B cell (primary cell): ENCODE measurements at regions not wholly inside any gene's neighbourhood (a gene's known extent, or its start where the extent isn't known, plus 50 kb on each side); places are given as distances from the start of the nearest gene placed in this dataset.

Source experiments
- ATAC-seq: fragments of 200-7000 bp; cut with Tn5 transposase; one replicate; pipeline ENCODE4 v1.10.0; 2021; ENCODE audit warnings: low read depth, mild to moderate bottlenecking, moderate number of reproducible peaks, moderate library complexity
- CTCF ChIA-PET: fragments of 350-600 bp; sonication (Branson Sonifier 250); formaldehyde crosslinking; loops from one replicate; lab custom pipeline; 2021; ENCODE audit warnings: antibody characterized with exemption, inconsistent platforms; lab: Charles Lee
- POLR2A ChIA-PET: fragments of 350-600 bp; sonication (Branson Sonifier 250); formaldehyde crosslinking; loops from one replicate; lab custom pipeline; 2021; ENCODE audit warnings: antibody characterized with exemption; lab: Charles Lee
- DNase-seq: peaks from one replicate; pipeline ENCODE4 v3.0.0; 2013
- H2AFZ ChIP-seq: 2 replicates; pipeline ENCODE4 v1.6.1; 2012; ENCODE audit warnings: mild to moderate bottlenecking, low read depth, low read length; ENCODE audit not compliant: insufficient read depth, poor library complexity, severe bottlenecking
- H3K27ac ChIP-seq, 2 donors: 1 replicate in 1 of 2; 2 replicates in 1 of 2; pipeline ENCODE4 v1.5.1; 2012 to 2013; ENCODE audit warnings: low read length in 2 of 2, mild to moderate bottlenecking in 2 of 2, moderate library complexity in 1 of 2
- H3K27me3 ChIP-seq, 4 experiments: fragments of 200-600 bp in 1 of 4; sonication (generic) in 1 of 4; replicated peaks in 1 of 4; 1 replicate in 2 of 4; 2 replicates in 2 of 4; pipeline versions ENCODE4 v1.6.1 to v1.7.0; 2013 to 2016; ENCODE audit warnings: low read length in 3 of 4, mild to moderate bottlenecking in 2 of 4, mixed read lengths in 1 of 4, moderate library complexity in 1 of 4; ENCODE audit not compliant: insufficient read depth in 4 of 4, control insufficient read depth in 3 of 4; ENCODE audit errors: control extremely low read depth in 1 of 4
- H3K36me3 ChIP-seq, 2 experiments: replicated peaks in 1 of 2; 1 replicate in 1 of 2; 2 replicates in 1 of 2; pipeline versions ENCODE4 v1.6.1 to v1.7.1; 2013; ENCODE audit warnings: low read length in 1 of 2; ENCODE audit not compliant: insufficient read depth in 2 of 2, control insufficient read depth in 1 of 2; ENCODE audit errors: control extremely low read depth in 1 of 2, extremely low read depth in 1 of 2
- H3K4me1 ChIP-seq, 2 donors: fragments of 200-600 bp in 1 of 2; sonication (generic) in 1 of 2; 1 replicate in 1 of 2; 2 replicates in 1 of 2; pipeline versions ENCODE4 v1.5.1 to v1.6.1; 2013 to 2017; ENCODE audit warnings: low read length in 2 of 2; ENCODE audit not compliant: control insufficient read depth in 2 of 2, insufficient read depth in 2 of 2
- H3K4me2 ChIP-seq: replicated peaks from 2 replicates; pipeline ENCODE3; 2012; ENCODE audit warnings: mild to moderate bottlenecking, low read depth, low read length; ENCODE audit not compliant: poor library complexity, severe bottlenecking
- H3K4me3 ChIP-seq, 5 experiments: fragments of 200-600 bp in 1 of 5; sonication (generic) in 1 of 5; 1 replicate in 3 of 5; 2 replicates in 2 of 5; pipeline versions ENCODE4 v1.5.1 to v1.7.0; 2011 to 2016; ENCODE audit warnings: low read length in 4 of 5, mild to moderate bottlenecking in 4 of 5, low read depth in 2 of 5, control low read depth in 1 of 5, moderate library complexity in 1 of 5; ENCODE audit not compliant: insufficient read depth in 1 of 5; ENCODE audit errors: control extremely low read depth in 1 of 5, extremely low read depth in 1 of 5
- H3K79me2 ChIP-seq: fragments of 200-600 bp; sonication (generic); one replicate; pipeline ENCODE4 v1.6.0; 2016; ENCODE audit warnings: low read length; ENCODE audit not compliant: control insufficient read depth, insufficient read depth
- H3K9ac ChIP-seq: fragments of 200-600 bp; sonication (generic); 2 replicates; pipeline ENCODE4 v1.6.1; 2017; ENCODE audit warnings: mild to moderate bottlenecking, low read length, moderate library complexity
- H3K9me3 ChIP-seq, 3 donors: one replicate each; pipeline versions ENCODE4 v1.6.1 to v1.7.1; 2013; ENCODE audit warnings: low read length in 2 of 3; ENCODE audit not compliant: control insufficient read depth in 2 of 3, insufficient read depth in 1 of 3; ENCODE audit errors: control extremely low read depth in 1 of 3
- H4K20me1 ChIP-seq: 2 replicates; pipeline ENCODE4 v1.6.0; 2012; ENCODE audit warnings: mild to moderate bottlenecking, low read length; ENCODE audit not compliant: insufficient read depth, control insufficient read depth, poor library complexity, severe bottlenecking
- H3K27ac Mint-ChIP-seq: one replicate; pipeline ENCODE4 v1.8.0; 2021; ENCODE audit warnings: mixed read lengths
- H3K27me3 Mint-ChIP-seq: one replicate; pipeline ENCODE4 v1.8.0; 2021; ENCODE audit warnings: mixed read lengths
- H3K4me1 Mint-ChIP-seq: one replicate; pipeline ENCODE4 v1.8.0; 2021; ENCODE audit warnings: mixed read lengths
- H3K4me3 Mint-ChIP-seq: one replicate; pipeline ENCODE4 v1.8.0; 2021; ENCODE audit warnings: mixed read lengths
- H3K9me3 Mint-ChIP-seq: one replicate; pipeline ENCODE4 v1.8.0; 2022; ENCODE audit warnings: mixed read lengths; ENCODE audit not compliant: insufficient read depth
- EZH2 ChIP-seq: IDR thresholded peaks from 2 replicates; pipeline ENCODE4 v1.6.1; 2012; ENCODE audit warnings: borderline replicate concordance, low read depth, mild to moderate bottlenecking, moderate library complexity, low read length; ENCODE audit not compliant: insufficient read depth, poor library complexity, severe bottlenecking
- WGBS: methylation state at CpG from one replicate; pipeline ENCODE4 v1.1.5; 2013; ENCODE audit warnings: missing lambda C conversion rate; ENCODE audit not compliant: insufficient coverage; 5-methylcytosine and 5-hydroxymethylcytosine counted together
- intact Hi-C: fragments of 100-400 bp; cut with micrococcal nuclease; formaldehyde crosslinking; loops from one replicate; pipeline ENCODE4 v1.10.0; 2022
- TF ChIP-seq, protein P1 (sequence below): fragments of 200-600 bp; IDR thresholded peaks from one replicate; pipeline ENCODE4 v1.8.0; 2022; ENCODE audit warnings: antibody characterized with exemption, mild to moderate bottlenecking

GRCh38 chr6:112482373-112482772, 135.2 kb downstream of the RFPL4B start:
- H3K27ac Mint-ChIP-seq: no peak overlapping the region
- Histone ChIP-seq H3K4me3 (no peak overlapping the region), H3K4me1 (no peaks in the 10 kb centered on the region), H3K27me3 (no peaks in the 10 kb centered on the region), H3K4me2 (no peak overlapping the region), H3K9ac (no peak overlapping the region), H4K20me1 (no peaks in the 10 kb centered on the region), H3K9me3 (no peaks in the 10 kb centered on the region), H3K36me3 (no peaks in the 10 kb centered on the region), H3K27ac (no peak overlapping the region), H3K79me2 (no peaks in the 10 kb centered on the region), H2AFZ (no peak overlapping the region)
- TF ChIP-seq, protein P1, sequence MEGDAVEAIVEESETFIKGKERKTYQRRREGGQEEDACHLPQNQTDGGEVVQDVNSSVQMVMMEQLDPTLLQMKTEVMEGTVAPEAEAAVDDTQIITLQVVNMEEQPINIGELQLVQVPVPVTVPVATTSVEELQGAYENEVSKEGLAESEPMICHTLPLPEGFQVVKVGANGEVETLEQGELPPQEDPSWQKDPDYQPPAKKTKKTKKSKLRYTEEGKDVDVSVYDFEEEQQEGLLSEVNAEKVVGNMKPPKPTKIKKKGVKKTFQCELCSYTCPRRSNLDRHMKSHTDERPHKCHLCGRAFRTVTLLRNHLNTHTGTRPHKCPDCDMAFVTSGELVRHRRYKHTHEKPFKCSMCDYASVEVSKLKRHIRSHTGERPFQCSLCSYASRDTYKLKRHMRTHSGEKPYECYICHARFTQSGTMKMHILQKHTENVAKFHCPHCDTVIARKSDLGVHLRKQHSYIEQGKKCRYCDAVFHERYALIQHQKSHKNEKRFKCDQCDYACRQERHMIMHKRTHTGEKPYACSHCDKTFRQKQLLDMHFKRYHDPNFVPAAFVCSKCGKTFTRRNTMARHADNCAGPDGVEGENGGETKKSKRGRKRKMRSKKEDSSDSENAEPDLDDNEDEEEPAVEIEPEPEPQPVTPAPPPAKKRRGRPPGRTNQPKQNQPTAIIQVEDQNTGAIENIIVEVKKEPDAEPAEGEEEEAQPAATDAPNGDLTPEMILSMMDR: no peak
- no peak for TF ChIP-seq EZH2
- ChIA-PET CTCF (no interaction called here), POLR2A (no interaction called here)
- intact Hi-C loops: no loop called here
- peaks cover 2% of the 10 kb centered on the region for H3K9me3 Mint-ChIP-seq
- DNase-seq (no peak), ATAC-seq (no peak)
- no peaks in the 10 kb centered on the region for H3K4me1 Mint-ChIP-seq
- H3K27me3 Mint-ChIP-seq: no peaks in the 10 kb centered on the region
- H3K4me3 Mint-ChIP-seq: no peak overlapping the region
- 88% methylated on average over 2 of the region's 2 CpGs for WGBS

- no peaks in the 10 kb centered on the region for H3K27me3 ChIP-seq
- no peaks in the 10 kb centered on the region for H3K36me3 ChIP-seq
- DNase-seq: no peak
- H3K9ac ChIP-seq: no peak overlapping the region
- H3K4me3 ChIP-seq: no peak overlapping the region
- H3K4me2 ChIP-seq: no peak overlapping the region
- no CpG with 5 or more reads among the region's 3 CpGs for WGBS
- POLR2A ChIA-PET: no interaction called here
- no peak overlapping the region for H3K27ac Mint-ChIP-seq
- no peak for ATAC-seq
- H3K9me3 Mint-ChIP-seq: peaks cover 1% of the 10 kb centered on the region
- TF ChIP-seq EZH2: no peak
- TF ChIP-seq, protein P1: no peak
- no peaks in the 10 kb centered on the region for H3K27me3 Mint-ChIP-seq
- CTCF ChIA-PET: no interaction called here
- no peaks in the 10 kb centered on the region for H3K4me1 Mint-ChIP-seq
- no peak overlapping the region for H2AFZ ChIP-seq
- no peaks in the 10 kb centered on the region for H3K79me2 ChIP-seq
- no peaks in the 10 kb centered on the region for H4K20me1 ChIP-seq
- no peak overlapping the region for H3K27ac ChIP-seq
- no peaks in the 10 kb centered on the region for H3K9me3 ChIP-seq
- intact Hi-C loops: no loop called here
- no peaks in the 10 kb centered on the region for H3K4me1 ChIP-seq
- H3K4me3 Mint-ChIP-seq: no peak overlapping the region
Measured at GRCh38 chr6:112485120-112485826, 138.1 kb downstream of the RFPL4B start.
